NCI-H2029 treated with DMSO at 0.1 percent for 48 hours (cell line): ENCODE measurements at regions not wholly inside any gene's neighbourhood (a gene's known extent, or its start where the extent isn't known, plus 50 kb on each side); places are given as distances from the start of the nearest gene placed in this dataset.

Experiments
- DNase-seq: peaks from one replicate; lab custom pipeline; 2025; lab: John Stamatoyannopoulos, UW

- DNase-seq: no peak
Measured at GRCh38 chr11:134689886-134690285, 277.8 kb upstream of the B3GAT1 start.

- no peak for DNase-seq
Measured at GRCh38 chr11:134687548-134687947, 275.5 kb upstream of the B3GAT1 start.

DNA sequence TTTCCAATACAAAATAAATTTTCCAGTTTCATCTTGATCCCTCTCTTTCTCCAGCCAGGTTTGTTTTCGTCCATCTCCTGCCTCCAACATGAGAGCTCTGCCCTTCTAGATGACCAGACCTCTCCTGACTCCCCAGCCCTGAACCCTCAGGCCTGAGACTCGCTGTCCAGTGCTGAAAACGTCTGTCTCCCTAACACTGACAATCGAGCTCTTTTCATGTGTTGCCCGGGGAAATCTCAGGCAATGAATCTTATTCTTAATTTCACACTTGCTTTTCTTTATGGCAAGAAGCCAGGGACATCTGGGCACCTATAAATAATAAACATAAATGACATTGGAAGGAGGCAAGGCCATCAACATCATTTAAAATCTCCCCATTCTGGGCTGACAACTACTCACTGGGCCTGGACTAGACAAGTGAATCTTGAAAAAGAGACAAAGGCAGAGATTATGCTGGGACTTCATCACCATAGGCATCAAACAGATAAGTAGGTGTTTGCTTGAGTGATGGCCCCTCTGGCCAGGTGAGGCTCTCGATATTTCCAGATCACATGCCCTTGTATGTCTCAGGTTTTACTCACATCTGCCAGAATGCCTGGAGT, 274.5 kb upstream of the B3GAT1 start:
- DNase-seq: no peak

DNA sequence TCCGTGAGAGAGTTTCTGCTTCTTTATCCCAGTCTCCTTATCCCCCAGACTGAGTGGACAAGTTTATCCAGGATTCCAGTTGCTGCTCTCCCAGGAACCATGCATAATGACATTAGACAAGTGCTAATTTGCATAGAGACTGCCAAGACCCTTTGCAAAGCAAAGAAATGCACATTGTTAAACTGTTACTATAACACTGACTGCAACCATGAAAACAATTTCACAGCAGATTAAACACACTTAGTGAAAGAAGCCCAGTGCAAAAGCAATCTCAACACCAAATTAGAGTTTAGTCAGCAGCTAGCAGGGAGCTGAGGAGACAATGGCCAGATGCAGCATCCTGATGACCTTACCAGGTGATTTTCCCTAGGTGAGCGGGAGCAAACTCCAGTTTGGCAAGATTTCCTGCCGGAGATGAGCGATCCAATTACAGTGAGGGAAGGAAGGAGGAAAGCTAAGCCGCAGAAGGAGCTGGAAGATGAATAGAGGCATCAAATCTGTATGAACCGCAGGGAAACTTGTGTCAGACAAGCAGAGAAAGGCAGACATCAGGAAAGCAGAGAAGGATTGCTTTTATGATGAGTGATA, 273.8 kb upstream of the B3GAT1 start:
- DNase-seq: no peak

DNA sequence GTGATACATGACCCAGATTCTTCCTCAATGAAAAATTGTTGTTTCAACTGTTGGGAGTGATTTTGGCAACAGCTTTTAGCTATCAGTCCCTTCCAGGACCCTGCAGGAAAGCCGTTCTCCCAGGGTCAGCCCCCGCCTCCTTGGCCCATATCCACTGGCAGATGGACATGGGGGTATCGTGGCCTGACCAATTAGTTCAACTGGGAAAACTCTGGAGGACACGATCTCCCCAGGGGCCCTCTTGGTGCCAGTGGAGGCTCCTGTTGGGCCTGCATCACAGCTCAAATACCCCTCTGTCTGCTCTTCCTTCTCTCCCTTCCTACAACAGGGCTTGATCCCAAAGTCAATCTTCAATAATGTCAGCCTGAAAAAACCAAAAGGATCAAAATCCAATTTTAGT, 272.5 kb upstream of the B3GAT1 start:
- DNase-seq: no peak

DNA sequence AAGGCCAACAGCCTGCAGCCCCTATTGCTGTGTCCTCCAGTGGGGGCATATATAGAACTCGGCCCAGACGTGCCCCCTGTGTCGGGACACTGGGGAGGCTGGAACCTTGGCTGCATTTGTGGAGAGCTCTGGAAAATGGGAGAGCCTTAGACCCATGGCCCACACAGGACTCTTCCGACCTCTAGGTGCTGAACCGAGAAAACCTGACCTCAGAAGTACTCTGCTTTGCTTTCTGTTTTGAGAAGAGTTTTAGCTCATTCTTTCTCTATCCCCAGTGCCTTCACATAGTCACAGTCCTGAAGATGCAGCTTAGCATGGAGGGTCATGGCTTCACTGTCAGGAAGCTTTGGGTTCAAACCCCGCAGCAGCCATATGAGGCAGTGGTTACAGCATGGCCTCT, 271.8 kb upstream of the B3GAT1 start:
- no peak for DNase-seq

GRCh38 chr11:134682577-134682976, 270.5 kb upstream of the B3GAT1 start:
- no peak for DNase-seq

- no peak for DNase-seq
Measured at GRCh38 chr11:134679592-134679991, 267.6 kb upstream of the B3GAT1 start.

DNA sequence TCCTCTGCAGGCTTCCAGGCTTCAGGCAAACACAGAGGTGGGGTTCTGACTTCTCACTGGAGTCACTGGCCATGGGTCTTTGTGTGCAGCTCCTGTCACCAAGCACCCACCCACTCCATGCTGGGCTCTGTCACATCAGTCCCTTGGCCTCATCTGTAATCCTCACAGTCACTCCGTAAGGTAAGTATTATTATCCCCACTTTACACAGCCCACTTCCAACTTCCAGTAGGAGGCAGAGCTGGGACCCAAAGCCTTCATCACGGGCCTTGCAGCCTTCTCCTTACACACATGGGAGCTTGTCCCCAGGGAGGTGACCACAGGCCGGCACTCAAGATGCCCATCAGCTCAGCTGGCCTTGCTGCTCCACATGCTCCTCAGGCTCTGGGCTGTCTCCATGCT, 266.7 kb upstream of the B3GAT1 start:
- DNase-seq: no peak

DNA sequence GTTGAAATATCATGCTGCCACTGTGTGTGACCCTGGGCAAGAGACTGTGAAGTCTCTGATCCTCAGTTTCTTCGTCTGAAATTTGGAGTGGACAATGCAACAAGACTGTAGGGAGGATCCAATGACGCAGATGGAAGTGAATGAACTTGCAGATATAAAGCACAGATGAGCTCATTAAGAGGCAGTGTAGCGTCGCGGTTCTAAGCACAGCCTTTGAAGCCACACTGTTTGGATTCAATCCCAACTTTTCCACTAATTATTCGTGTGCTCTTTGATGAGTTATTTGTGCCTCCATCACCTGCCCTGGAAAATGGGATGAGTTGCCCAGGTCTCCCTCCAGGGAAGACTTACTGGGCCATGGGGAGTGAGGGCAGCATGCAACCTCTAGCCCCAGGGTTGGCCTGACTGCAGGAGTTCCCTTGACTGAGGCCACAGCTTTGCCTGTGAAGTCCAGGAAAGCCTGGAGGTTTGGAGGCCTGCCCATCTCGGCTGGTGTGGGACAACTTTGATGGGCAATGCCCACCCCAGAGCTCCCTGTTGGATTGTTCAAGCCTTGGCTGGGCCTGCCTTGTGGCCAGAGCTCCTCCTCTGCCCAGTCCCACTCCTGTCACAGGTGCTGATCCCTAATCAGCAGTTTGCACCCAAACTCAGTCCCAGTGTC, 266.0 kb upstream of the B3GAT1 start:
- no peak for DNase-seq

GRCh38 chr11:134677397-134677822, 265.4 kb upstream of the B3GAT1 start:
- DNase-seq: no peak

GRCh38 chr11:134676516-134677287, 264.7 kb upstream of the B3GAT1 start:
- no peak for DNase-seq

GRCh38 chr11:134675983-134676382, 263.9 kb upstream of the B3GAT1 start:
- no peak for DNase-seq

DNA sequence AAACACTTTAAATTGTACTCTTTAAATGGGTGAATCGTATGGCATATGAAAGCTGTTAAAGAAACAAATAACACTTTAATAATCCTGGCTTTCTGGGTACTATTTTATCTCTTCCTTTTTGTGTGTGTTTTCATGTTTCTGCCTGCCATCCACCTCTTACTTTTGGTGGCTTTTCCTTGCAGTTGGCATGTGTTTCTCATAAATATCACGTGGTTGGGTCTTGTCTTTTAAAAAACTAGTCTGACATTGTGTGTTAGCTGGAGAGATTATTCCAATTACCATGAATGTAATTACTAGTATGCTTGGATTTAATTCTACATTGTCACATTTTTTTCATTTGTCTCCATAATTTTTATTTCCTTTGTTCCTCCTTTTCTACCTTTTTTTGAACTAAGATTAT, 262.9 kb upstream of the B3GAT1 start:
- DNase-seq: no peak

DNA sequence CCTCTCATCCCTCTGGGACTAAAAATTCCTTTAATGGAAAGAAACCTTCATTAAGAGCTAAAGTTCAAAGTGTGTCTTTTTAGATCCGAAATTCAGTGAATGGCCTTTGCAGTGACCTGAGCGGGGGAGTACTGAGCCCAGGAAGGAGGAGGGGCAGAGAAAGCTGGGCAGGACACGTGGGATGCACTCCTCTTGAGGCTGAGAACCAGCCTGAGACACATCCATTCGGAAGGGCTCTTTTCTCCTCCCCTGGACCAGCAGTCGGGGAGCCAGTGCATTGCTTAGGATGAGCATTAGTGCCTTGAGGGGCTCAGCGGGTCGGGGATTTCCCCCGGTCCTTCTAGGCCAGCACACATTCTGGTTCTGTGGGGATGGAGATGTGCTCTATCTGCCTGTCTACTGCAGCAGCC, 258.9 kb upstream of the B3GAT1 start:
- DNase-seq: no peak

DNA sequence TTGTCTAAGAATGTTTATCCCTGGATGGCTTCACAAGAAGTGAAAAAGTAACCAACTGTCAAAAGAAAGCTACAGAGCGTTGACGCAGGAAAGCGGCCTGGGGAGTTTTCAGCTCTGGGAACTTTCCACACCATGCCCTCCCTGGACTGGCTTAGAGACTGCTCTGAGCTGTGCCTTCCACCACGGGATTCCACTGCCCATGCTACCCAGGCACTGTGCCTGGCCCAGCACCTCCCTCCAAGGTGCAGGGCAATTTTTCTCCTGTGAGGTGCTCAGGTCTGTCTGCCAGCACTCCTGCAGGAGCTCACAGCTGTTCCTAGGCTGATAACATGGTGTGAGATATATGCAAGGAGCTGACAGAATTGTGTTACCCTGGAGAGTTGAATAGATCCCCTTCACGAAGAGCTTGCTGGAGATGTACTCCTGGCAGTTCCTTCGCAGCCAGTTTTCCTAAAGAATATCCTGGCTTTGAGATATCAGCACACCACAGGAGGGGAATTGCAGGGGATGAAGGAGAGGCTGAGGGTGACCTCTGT, 258.3 kb upstream of the B3GAT1 start:
- no peak for DNase-seq

- no peak for DNase-seq
Measured at GRCh38 chr11:134669796-134670195, 257.8 kb upstream of the B3GAT1 start.

DNA sequence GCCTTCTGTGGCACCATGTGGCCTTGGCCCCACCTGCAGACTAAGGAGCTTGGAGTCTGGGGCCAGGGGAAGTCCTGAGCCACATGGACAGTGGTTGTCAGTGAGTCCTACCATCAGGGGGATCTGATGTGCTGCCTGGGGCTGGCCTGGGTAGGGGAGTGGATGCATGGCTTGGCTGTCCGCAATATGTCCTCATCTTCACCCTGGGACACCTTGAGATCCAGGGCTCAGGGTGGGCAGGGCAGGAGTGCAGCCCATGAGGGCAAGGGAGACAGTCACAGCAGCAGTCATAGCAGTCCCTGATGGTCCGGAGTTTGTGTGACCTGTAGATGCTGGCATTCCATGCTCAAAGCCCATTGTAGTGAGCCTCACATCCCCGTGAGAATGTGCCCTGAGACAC, 256.8 kb upstream of the B3GAT1 start:
- DNase-seq: no peak

- no peak for DNase-seq
Measured at GRCh38 chr11:134668076-134668475, 256.0 kb upstream of the B3GAT1 start.

- DNase-seq: no peak
Measured at GRCh38 chr11:134667505-134667904, 255.5 kb upstream of the B3GAT1 start.

DNA sequence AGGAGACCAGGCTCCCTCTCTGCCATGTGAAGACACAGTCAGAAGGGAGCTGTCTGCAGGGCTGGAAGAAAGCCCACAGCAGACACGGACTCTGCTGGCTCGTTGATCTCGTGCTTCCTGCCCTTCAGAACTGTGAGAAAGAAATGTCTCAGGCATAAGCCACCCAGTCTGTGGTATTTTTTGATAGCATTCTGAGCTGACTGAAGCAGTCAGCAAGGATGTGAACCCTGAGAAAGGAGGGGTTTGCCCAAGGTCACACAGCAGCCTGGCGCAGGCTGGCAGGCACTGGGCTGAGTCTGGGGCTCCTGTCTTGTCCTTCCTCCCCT, 255.1 kb upstream of the B3GAT1 start:
- DNase-seq: no peak

- no peak for DNase-seq
Measured at GRCh38 chr11:134666273-134667174, 254.5 kb upstream of the B3GAT1 start.
